ENCODE measurements at regions not wholly inside any gene's neighbourhood (a gene's known extent, or its start where the extent isn't known, plus 50 kb on each side); places are given as distances from the start of the nearest gene placed in this dataset.
"Not testable (repeated sequence)": the region's sequence is repeated elsewhere in the genome, so short reads cannot be mapped to it uniquely, and the experiment has no call there.

DNA sequence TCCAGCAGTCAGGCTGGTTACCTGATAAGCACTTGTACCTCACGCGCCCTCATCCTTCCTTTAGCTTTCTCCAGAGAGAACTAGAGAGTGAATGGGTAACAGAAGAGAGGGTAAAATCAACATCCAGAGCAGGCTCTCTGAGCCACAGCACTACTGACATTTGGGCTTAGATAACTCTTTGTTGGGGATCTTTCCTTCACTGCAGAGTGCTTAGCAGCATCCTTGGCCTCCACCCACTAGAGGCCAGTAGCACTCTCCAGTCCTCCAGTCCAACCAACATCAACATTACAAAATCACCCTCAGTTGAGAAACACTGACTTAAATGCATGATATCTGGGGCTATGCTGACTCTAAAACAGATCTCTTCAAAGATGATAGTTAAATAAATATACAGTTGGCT is 220.7 kb downstream of the TACR3 start:
- no CpG with 5 or more reads among the region's 2 CpGs for WGBS (ENCODE audit: insufficient coverage, insufficient read length)
- Histone ChIP-seq H3K27ac (ENCODE audit: low read length) (no peak overlapping the region), H3K4me1 (ENCODE audit: control insufficient read depth, insufficient read depth, low read length) (no peaks in the 10 kb centered on the region), H3K9me3 (ENCODE audit: control insufficient read depth, insufficient read depth, low read length) (no peaks in the 10 kb centered on the region), H3K4me3 (ENCODE audit: low read length) (no peak overlapping the region), H3K36me3 (ENCODE audit: control insufficient read depth, insufficient read depth, low read length) (no peaks in the 10 kb centered on the region), H3K27me3 (ENCODE audit: control insufficient read depth, insufficient read depth, low read length) (no peaks in the 10 kb centered on the region)
- no peak for DNase-seq (ENCODE audit: low read depth, low spot score)

DNA sequence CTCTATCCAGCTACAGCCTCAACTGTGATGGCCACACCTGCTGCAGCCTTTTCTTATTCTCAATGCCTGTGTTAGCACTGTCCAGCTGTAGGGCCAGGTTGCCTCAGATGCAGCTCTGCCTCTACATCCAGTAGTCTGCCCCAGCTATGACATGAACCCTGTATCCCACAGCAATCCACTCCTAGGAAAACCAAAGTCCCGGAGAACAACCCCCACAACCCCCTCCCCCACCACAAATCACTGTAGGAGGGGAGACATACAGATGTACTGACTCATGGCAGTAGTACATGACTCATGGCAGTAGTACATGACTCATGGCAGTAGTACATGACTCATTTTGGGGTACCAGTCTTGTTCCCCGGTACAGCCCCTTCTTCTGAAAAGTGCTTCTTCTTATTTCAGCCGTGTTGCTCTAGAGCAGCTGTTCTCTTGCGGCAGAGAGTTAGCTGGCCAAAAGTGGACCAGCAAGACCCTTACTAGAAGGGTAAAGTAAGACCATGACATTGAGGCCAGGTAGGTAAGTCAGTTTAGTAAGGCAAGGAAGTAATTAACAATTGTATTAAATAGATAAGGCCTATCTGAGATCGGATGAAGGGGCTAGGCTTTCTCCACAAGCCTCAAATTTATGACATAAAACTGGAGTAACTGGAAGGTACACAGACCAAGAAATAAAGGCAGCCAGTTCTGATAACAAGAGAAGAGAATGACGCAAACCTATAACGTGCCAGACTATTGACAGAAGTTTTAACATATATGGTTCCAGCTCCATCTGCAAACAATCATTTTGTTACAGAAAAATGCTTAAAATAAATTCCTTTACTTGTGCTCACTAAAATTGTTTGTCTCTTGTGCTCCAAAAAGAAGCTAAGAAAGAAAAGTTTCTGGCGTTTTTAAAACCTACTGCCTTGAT is 221.4 kb downstream of the TACR3 start:
- Histone ChIP-seq H3K4me3 (ENCODE audit: low read length) (no peak overlapping the region), H3K27ac (ENCODE audit: low read length) (no peak overlapping the region), H3K4me1 (ENCODE audit: control insufficient read depth, insufficient read depth, low read length) (no peaks in the 10 kb centered on the region), H3K36me3 (ENCODE audit: control insufficient read depth, insufficient read depth, low read length) (no peaks in the 10 kb centered on the region), H3K9me3 (ENCODE audit: control insufficient read depth, insufficient read depth, low read length) (no peaks in the 10 kb centered on the region), H3K27me3 (ENCODE audit: control insufficient read depth, insufficient read depth, low read length) (no peaks in the 10 kb centered on the region)
- no peak for DNase-seq (ENCODE audit: low read depth, low spot score)
- no CpG with 5 or more reads among the region's 8 CpGs for WGBS (ENCODE audit: insufficient coverage, insufficient read length)

DNA sequence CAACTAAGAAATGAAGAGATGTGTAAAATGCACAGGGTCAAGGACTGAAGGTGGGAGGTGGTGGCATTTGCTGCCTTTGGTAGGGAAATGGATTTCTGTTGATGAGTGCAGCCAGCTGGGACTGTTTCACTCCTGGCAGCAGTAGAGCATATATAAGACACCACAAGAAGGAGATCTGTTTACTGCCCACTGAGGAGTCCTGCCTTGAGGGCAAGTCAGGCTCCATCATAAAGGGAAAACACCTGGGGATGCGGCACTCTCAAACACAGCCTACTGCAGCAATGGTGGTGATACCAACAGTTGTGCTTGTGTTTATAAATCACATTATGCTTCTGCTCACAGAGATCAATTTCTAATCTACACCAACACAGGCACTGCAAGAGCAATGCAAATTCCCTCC is 222.1 kb downstream of the TACR3 start:
- Histone ChIP-seq H3K9me3 (ENCODE audit: control insufficient read depth, insufficient read depth, low read length) (no peaks in the 10 kb centered on the region), H3K27ac (ENCODE audit: low read length) (no peak overlapping the region), H3K36me3 (ENCODE audit: control insufficient read depth, insufficient read depth, low read length) (no peaks in the 10 kb centered on the region), H3K27me3 (ENCODE audit: control insufficient read depth, insufficient read depth, low read length) (no peaks in the 10 kb centered on the region), H3K4me3 (ENCODE audit: low read length) (no peak overlapping the region), H3K4me1 (ENCODE audit: control insufficient read depth, insufficient read depth, low read length) (no peaks in the 10 kb centered on the region)
- whole genome bisulfite sequencing (ENCODE audit: insufficient coverage, insufficient read length) = no CpG with 5 or more reads among the region's 1 CpG
- DNase-seq (ENCODE audit: low read depth, low spot score) = no peak

DNA sequence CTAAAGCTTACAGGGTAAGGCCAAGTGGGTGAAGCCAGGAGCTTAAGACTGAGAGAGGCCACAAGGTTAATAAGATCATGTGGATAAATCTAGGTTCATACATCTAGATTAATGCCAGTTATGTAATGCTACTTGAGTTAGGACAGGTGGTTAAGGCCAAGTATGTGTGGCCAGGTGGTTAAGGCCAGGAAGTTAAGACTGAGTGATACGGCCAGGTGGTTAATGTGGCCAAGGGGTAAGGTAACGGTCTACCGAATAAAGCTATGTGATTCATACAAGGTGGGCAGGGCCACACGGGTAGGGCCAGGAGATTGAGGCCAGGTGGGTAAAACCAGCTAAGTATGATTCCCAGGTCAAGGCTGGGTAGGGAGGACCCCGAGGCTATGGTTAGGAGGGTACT is 223.0 kb downstream of the TACR3 start:
- DNase-seq (ENCODE audit: low read depth, low spot score) = no peak
- H3K4me1 ChIP-seq (ENCODE audit: control insufficient read depth, insufficient read depth, low read length) = no peaks in the 10 kb centered on the region
- WGBS (ENCODE audit: insufficient coverage, insufficient read length) = no CpG with 5 or more reads among the region's 5 CpGs
- H3K27me3 ChIP-seq (ENCODE audit: control insufficient read depth, insufficient read depth, low read length) = no peaks in the 10 kb centered on the region
- H3K27ac ChIP-seq (ENCODE audit: low read length) = no peak overlapping the region
- H3K36me3 ChIP-seq (ENCODE audit: control insufficient read depth, insufficient read depth, low read length) = no peaks in the 10 kb centered on the region
- H3K9me3 ChIP-seq (ENCODE audit: control insufficient read depth, insufficient read depth, low read length) = no peaks in the 10 kb centered on the region
- no peak overlapping the region for H3K4me3 ChIP-seq (ENCODE audit: low read length)

DNA sequence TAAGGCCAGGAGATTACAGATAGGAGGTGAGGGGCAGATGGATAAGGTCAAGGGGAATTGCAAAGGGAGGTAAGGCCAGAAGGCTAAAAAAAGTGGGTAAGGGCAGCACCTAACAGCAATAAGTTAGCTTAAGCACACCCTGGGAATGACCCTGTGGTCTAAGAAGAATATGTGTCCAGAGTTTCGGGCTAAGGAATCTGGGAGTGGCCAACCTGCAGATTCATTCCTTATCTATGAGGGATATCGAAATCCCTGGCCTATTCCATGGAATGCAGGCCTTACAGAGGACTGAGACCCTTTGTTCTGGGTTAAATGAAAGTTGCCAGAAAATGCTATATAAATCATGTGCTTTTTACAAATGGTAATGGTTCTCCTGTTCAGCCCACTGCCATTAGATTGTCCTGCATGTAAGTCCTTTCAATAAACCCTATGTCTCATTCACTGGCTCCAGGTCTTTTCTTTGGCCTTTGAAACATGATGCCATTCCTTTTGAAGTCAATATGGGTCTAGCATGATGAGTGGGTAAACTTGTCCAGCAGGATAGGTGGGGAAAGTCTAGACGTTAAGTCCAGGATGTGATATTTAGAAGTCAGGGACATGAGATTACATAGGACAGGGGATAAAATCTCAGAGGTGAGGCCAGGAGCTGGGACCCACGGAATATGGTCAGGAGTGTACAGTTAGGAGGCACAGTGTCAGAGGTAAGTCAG is 226.2 kb downstream of the TACR3 start:
- no peak overlapping the region for H3K4me3 ChIP-seq (ENCODE audit: low read length)
- DNase-seq (ENCODE audit: low read depth, low spot score) = no peak
- no peak overlapping the region for H3K27ac ChIP-seq (ENCODE audit: low read length)
- H3K9me3 ChIP-seq (ENCODE audit: control insufficient read depth, insufficient read depth, low read length) = no peaks in the 10 kb centered on the region
- H3K27me3 ChIP-seq (ENCODE audit: control insufficient read depth, insufficient read depth, low read length) = no peaks in the 10 kb centered on the region
- WGBS (ENCODE audit: insufficient coverage, insufficient read length) = no CpG with 5 or more reads among the region's 4 CpGs
- H3K4me1 ChIP-seq (ENCODE audit: control insufficient read depth, insufficient read depth, low read length) = no peaks in the 10 kb centered on the region
- no peaks in the 10 kb centered on the region for H3K36me3 ChIP-seq (ENCODE audit: control insufficient read depth, insufficient read depth, low read length)

DNA sequence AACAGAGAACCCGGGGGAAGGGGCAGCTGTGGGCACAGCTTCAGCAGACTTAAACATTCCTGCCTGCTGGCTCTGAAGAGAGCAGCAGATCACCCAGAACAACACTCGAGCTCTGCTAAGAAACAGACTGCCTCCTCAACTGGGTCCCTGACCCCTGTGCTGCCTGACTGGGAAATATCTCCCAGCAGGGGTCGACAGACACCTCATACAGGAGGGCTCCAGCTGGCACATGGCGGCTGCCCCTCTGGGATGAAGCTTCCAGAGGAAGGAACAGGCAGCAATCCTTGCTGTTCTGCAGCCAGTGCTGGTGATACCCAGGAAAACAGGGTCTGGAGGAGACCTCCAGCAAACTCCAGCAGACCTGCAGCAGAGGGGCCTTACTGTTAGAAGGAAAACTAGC is 234.5 kb downstream of the TACR3 start:
- not testable (repeated sequence) for H3K4me1 ChIP-seq (ENCODE audit: control insufficient read depth, insufficient read depth, low read length); H3K4me3 ChIP-seq (ENCODE audit: low read length); H3K27ac ChIP-seq (ENCODE audit: low read length); H3K36me3 ChIP-seq (ENCODE audit: control insufficient read depth, insufficient read depth, low read length); H3K9me3 ChIP-seq (ENCODE audit: control insufficient read depth, insufficient read depth, low read length); DNase-seq (ENCODE audit: low read depth, low spot score); H3K27me3 ChIP-seq (ENCODE audit: control insufficient read depth, insufficient read depth, low read length)
- no CpG with 5 or more reads among the region's 4 CpGs for WGBS (ENCODE audit: insufficient coverage, insufficient read length)

DNA sequence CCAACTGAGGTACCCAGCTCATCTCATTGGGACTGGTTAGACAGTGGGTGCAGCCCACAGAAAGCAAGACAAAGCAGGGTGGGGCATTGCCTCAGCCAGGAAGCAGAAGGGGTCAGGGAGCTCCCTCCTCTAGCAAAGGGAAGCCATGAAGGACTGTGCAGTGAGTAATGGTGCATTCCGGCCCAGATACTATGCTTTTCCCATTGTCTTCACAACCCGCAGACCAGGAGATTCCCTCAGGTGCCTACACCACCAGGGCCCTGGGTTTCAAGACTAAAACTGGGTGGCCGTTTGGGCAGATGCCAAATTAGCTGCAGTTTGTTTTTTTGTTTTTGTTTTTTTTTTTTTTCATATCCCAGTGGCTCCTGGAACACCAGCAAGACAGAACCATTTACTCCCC is 235.3 kb downstream of the TACR3 start:
- DNase-seq (ENCODE audit: low read depth, low spot score) = no peak
- Histone ChIP-seq H3K36me3 (ENCODE audit: control insufficient read depth, insufficient read depth, low read length) (no peaks in the 10 kb centered on the region), H3K4me1 (ENCODE audit: control insufficient read depth, insufficient read depth, low read length) (no peaks in the 10 kb centered on the region), H3K27ac (ENCODE audit: low read length) (no peak overlapping the region), H3K27me3 (ENCODE audit: control insufficient read depth, insufficient read depth, low read length) (no peaks in the 10 kb centered on the region), H3K4me3 (ENCODE audit: low read length) (no peak overlapping the region), H3K9me3 (ENCODE audit: control insufficient read depth, insufficient read depth, low read length) (no peaks in the 10 kb centered on the region)
- no CpG with 5 or more reads among the region's 3 CpGs for WGBS (ENCODE audit: insufficient coverage, insufficient read length)

DNA sequence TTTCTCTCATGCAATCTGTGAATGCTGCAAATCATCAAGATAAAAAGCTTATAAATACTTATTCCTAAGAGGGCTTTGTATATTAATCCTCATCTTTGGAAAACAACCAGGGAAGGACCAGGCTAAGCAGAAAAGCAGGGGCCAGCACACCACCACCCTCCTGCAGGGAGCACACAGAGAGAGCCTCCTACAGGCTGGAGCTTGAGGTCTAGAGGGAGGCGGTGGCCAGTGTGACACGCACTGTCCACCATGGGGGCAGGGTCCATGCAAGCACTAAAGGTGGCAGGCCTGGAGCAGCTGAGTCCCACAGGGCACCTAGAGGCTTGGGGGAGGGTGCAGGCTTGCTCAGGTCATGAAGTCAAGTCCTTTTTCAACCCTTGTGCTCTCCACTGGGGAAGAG is 236.9 kb downstream of the TACR3 start:
- Histone ChIP-seq H3K27ac (ENCODE audit: low read length) (no peak overlapping the region), H3K9me3 (ENCODE audit: control insufficient read depth, insufficient read depth, low read length) (no peaks in the 10 kb centered on the region), H3K36me3 (ENCODE audit: control insufficient read depth, insufficient read depth, low read length) (no peaks in the 10 kb centered on the region), H3K4me3 (ENCODE audit: low read length) (no peak overlapping the region), H3K27me3 (ENCODE audit: control insufficient read depth, insufficient read depth, low read length) (no peaks in the 10 kb centered on the region), H3K4me1 (ENCODE audit: control insufficient read depth, insufficient read depth, low read length) (no peaks in the 10 kb centered on the region)
- no CpG with 5 or more reads among the region's 2 CpGs for WGBS (ENCODE audit: insufficient coverage, insufficient read length)
- DNase-seq (ENCODE audit: low read depth, low spot score) = no peak

DNA sequence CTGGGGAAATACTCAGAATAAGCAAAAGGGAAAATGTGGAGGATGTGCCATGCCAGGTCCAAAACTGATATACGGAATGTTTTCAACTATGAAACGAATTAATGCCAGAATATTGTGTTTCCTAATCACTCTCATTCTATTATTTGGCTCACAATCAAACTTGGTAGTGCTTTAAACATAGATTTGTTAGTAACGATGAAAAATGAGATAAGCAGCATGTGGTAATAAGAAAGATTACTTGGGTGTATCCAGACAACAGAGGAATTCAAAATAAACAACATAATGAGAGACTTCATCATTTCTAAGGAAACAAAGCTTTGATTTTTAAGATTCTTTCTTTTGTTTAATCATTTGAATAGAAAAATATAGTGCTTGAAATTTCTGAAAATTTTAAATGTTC is 237.3 kb downstream of the TACR3 start:
- Histone ChIP-seq H3K9me3 (ENCODE audit: control insufficient read depth, insufficient read depth, low read length) (no peaks in the 10 kb centered on the region), H3K4me1 (ENCODE audit: control insufficient read depth, insufficient read depth, low read length) (no peaks in the 10 kb centered on the region), H3K27me3 (ENCODE audit: control insufficient read depth, insufficient read depth, low read length) (no peaks in the 10 kb centered on the region), H3K36me3 (ENCODE audit: control insufficient read depth, insufficient read depth, low read length) (no peaks in the 10 kb centered on the region), H3K4me3 (ENCODE audit: low read length) (no peak overlapping the region), H3K27ac (ENCODE audit: low read length) (no peak overlapping the region)
- DNase-seq (ENCODE audit: low read depth, low spot score) = no peak
- WGBS (ENCODE audit: insufficient coverage, insufficient read length) = no CpG with 5 or more reads among the region's 3 CpGs

DNA sequence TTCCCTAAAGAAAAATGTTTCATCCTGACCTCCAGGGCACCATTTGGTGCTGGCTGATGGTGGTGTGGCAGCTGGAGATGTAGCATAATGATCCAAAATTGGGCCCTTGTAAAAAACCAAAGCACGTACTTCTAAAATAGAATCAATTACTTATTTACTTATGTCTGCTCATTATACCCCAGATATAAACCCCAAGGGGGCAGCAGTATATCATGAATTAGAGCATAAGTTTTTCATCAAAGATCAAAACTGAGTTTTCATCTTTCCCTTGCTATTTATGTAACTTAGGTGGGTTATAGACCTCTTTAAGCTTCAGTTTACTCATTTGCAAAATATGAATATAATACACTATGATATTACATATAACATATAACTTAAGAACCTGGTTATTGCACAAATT is 241.1 kb downstream of the TACR3 start:
- WGBS (ENCODE audit: insufficient coverage, insufficient read length) = no CpG with 5 or more reads among the region's 1 CpG
- no peaks in the 10 kb centered on the region for H3K27me3 ChIP-seq (ENCODE audit: control insufficient read depth, insufficient read depth, low read length)
- H3K36me3 ChIP-seq (ENCODE audit: control insufficient read depth, insufficient read depth, low read length) = no peaks in the 10 kb centered on the region
- H3K4me3 ChIP-seq (ENCODE audit: low read length) = no peak overlapping the region
- no peaks in the 10 kb centered on the region for H3K9me3 ChIP-seq (ENCODE audit: control insufficient read depth, insufficient read depth, low read length)
- H3K4me1 ChIP-seq (ENCODE audit: control insufficient read depth, insufficient read depth, low read length) = no peaks in the 10 kb centered on the region
- H3K27ac ChIP-seq (ENCODE audit: low read length) = no peak overlapping the region
- no peak for DNase-seq (ENCODE audit: low read depth, low spot score)

All from iPS DF 6.9 (cell line).